ENCODE measurements at regions not wholly inside any gene's neighbourhood (a gene's known extent, or its start where the extent isn't known, plus 50 kb on each side); places are given as distances from the start of the nearest gene placed in this dataset.

- Histone ChIP-seq H3K9me3 (no peaks in the 10 kb centered on the region), H3K36me3 (no peaks in the 10 kb centered on the region), H3K4me3 (no peak overlapping the region), H3K27ac (no peak overlapping the region), H3K27me3 (no peaks in the 10 kb centered on the region), H3K4me1 (no peaks in the 10 kb centered on the region)
- intact Hi-C loops (cut with DNase I), result no loop called here
- no peak for DNase-seq
- TF ChIP-seq POLR2A (IDR thresholded peaks at IDR 0.05) (no peak), CTCF (IDR thresholded peaks at IDR 0.05) (no peak)
- WGBS, 2 donors, result 55 to 68% methylated on average over 2 of the region's 2 CpGs
Measured at GRCh38 chr7:138377306-138377705, 82.8 kb upstream of the TRIM24 start.

- Histone ChIP-seq H3K4me3 (no peak overlapping the region), H3K9me3 (no peaks in the 10 kb centered on the region), H3K4me1 (no peaks in the 10 kb centered on the region), H3K36me3 (no peaks in the 10 kb centered on the region), H3K27ac (no peak overlapping the region), H3K27me3 (no peaks in the 10 kb centered on the region)
- TF ChIP-seq CTCF (IDR thresholded peaks at IDR 0.05), result no peak
- TF ChIP-seq POLR2A (IDR thresholded peaks at IDR 0.05), result no peak
- intact Hi-C loops (cut with DNase I), result no loop called here
- 61 to 81% methylated on average over 4 to 11 of the region's 19 CpGs for WGBS, 2 donors
- no peak for DNase-seq
Measured at GRCh38 chr7:138378741-138379559, 81.1 kb upstream of the TRIM24 start.

- 68 to 72% methylated on average over 2 of the region's 2 CpGs for WGBS, 2 donors
- Histone ChIP-seq H3K36me3 (no peaks in the 10 kb centered on the region), H3K4me3 (no peak overlapping the region), H3K4me1 (no peaks in the 10 kb centered on the region), H3K9me3 (no peaks in the 10 kb centered on the region), H3K27me3 (no peaks in the 10 kb centered on the region), H3K27ac (no peak overlapping the region)
- intact Hi-C loops (cut with DNase I), result no loop called here
- TF ChIP-seq CTCF (IDR thresholded peaks at IDR 0.05), result no peak
- TF ChIP-seq POLR2A (IDR thresholded peaks at IDR 0.05), result no peak
- no peak for DNase-seq
Measured at GRCh38 chr7:138382862-138383565, 77.0 kb upstream of the TRIM24 start.

GRCh38 chr7:138386821-138387220, 73.2 kb upstream of the TRIM24 start:
- Histone ChIP-seq H3K4me3 (no peak overlapping the region), H3K27ac (no peak overlapping the region), H3K4me1 (no peaks in the 10 kb centered on the region), H3K9me3 (no peaks in the 10 kb centered on the region), H3K36me3 (no peaks in the 10 kb centered on the region), H3K27me3 (no peaks in the 10 kb centered on the region)
- intact Hi-C loops (cut with DNase I), result no loop called here
- no peak for TF ChIP-seq CTCF (IDR thresholded peaks at IDR 0.05)
- no peak for TF ChIP-seq POLR2A (IDR thresholded peaks at IDR 0.05)
- DNase-seq, result no peak
- WGBS, 2 donors, result 76 to 85% methylated on average over 2 to 4 of the region's 4 CpGs

- Histone ChIP-seq H3K36me3 (no peaks in the 10 kb centered on the region), H3K9me3 (no peaks in the 10 kb centered on the region), H3K27me3 (no peaks in the 10 kb centered on the region), H3K27ac (no peak overlapping the region), H3K4me3 (no peak overlapping the region), H3K4me1 (no peaks in the 10 kb centered on the region)
- TF ChIP-seq CTCF (IDR thresholded peaks at IDR 0.05) (no peak), POLR2A (IDR thresholded peaks at IDR 0.05) (no peak)
- DNase-seq, result no peak
- intact Hi-C loops (cut with DNase I), result no loop called here
- 83 to 89% methylated on average over 6 of the region's 6 CpGs for WGBS, 2 donors
Measured at GRCh38 chr7:138387755-138388475, 72.1 kb upstream of the TRIM24 start.

All from esophagus squamous epithelium (tissue), 5 donors.